SU-DHL-6 (cell line): ENCODE measurements at regions not wholly inside any gene's neighbourhood (a gene's known extent, or its start where the extent isn't known, plus 50 kb on each side); places are given as distances from the start of the nearest gene placed in this dataset.
A peak's percentile ranks its signal among the peaks of the same experiment; 100 is the strongest.

Experiments used
- H2AFZ ChIP-seq: fragments of 200-600 bp; sonication (generic); 2 replicates; pipeline ENCODE4 v1.6.1; 2014; ENCODE audit warnings: low read depth, mild to moderate bottlenecking, moderate library complexity, mixed read lengths, antibody characterized with exemption, low read length; ENCODE audit not compliant: severe bottlenecking
- H3F3A ChIP-seq: fragments of 200-600 bp; shearing (Covaris generic); 2 replicates; pipeline ENCODE4 v1.6.0; 2016; ENCODE audit warnings: antibody characterized with exemption, mild to moderate bottlenecking; ENCODE audit not compliant: insufficient read depth
- H3K27ac ChIP-seq: fragments of 200-600 bp; sonication (generic); 2 replicates; pipeline ENCODE4 v1.5.1; 2016; ENCODE audit warnings: low read depth, mild to moderate bottlenecking, low read length, moderate library complexity, mixed read lengths
- H3K27me3 ChIP-seq: fragments of 200-600 bp; sonication (generic), shearing (Covaris generic); 2 replicates; pipeline ENCODE4 v1.6.0; 2014; ENCODE audit warnings: mild to moderate bottlenecking, low read length
- H3K36me3 ChIP-seq: fragments of 200-600 bp; sonication (generic); 2 replicates; pipeline ENCODE4 v1.6.1; 2014; ENCODE audit warnings: mild to moderate bottlenecking, low read length, mixed read lengths
- H3K4me2 ChIP-seq: fragments of 300-600, 200-600 bp; shearing (Covaris generic), sonication (generic); 2 replicates; pipeline ENCODE4 v1.6.0; 2014; ENCODE audit warnings: low read length, low read depth, mild to moderate bottlenecking; ENCODE audit not compliant: poor library complexity, severe bottlenecking
- H3K4me3 ChIP-seq: fragments of 200-600 bp; sonication (generic); 2 replicates; pipeline ENCODE4 v1.5.1; 2014; ENCODE audit warnings: antibody characterized with exemption, low read length, mild to moderate bottlenecking, mixed read lengths; ENCODE audit not compliant: insufficient read depth, poor library complexity, severe bottlenecking
- H3K79me2 ChIP-seq: fragments of 200-600 bp; sonication (generic); 2 replicates; pipeline ENCODE4 v1.6.1; 2014; ENCODE audit warnings: mild to moderate bottlenecking, low read length, moderate library complexity; ENCODE audit not compliant: insufficient read depth
- H3K9ac ChIP-seq: fragments of 200-600 bp; sonication (generic); 2 replicates; pipeline ENCODE4 v1.7.0; 2014; ENCODE audit warnings: mild to moderate bottlenecking, low read length
- H3K9me2 ChIP-seq: fragments of 200-600 bp; sonication (generic); replicated peaks from 2 replicates; pipeline ENCODE4 v1.6.1; 2014; ENCODE audit warnings: low read length; ENCODE audit not compliant: insufficient read depth
- H3K9me3 ChIP-seq: fragments of 200-600 bp; sonication (generic); 2 replicates; pipeline ENCODE4 v1.6.1; 2014; ENCODE audit warnings: low read length, mixed read lengths; ENCODE audit not compliant: insufficient read depth
- H4K20me1 ChIP-seq: fragments of 200-600 bp; sonication (generic); 2 replicates; pipeline ENCODE4 v1.6.1; 2014; ENCODE audit warnings: low read depth, mild to moderate bottlenecking, antibody characterized with exemption, low read length, moderate library complexity, mixed read lengths
- EZH2phosphoT487 ChIP-seq: fragments of 200-600 bp; sonication (generic), shearing (Covaris generic); conservative IDR thresholded peaks from 2 replicates; pipeline ENCODE4 v1.6.1; 2018; ENCODE audit warnings: mild to moderate bottlenecking, antibody characterized with exemption, low read length, moderate library complexity, mixed read lengths
- TF ChIP-seq, protein P1 (sequence below): fragments of 200-600 bp; sonication (generic); IDR thresholded peaks from one replicate; pipeline ENCODE4 v1.5.1; 2017; ENCODE audit warnings: antibody characterized with exemption, mild to moderate bottlenecking, low read length, moderate library complexity; ENCODE audit not compliant: insufficient read depth, poor library complexity, severe bottlenecking

DNA sequence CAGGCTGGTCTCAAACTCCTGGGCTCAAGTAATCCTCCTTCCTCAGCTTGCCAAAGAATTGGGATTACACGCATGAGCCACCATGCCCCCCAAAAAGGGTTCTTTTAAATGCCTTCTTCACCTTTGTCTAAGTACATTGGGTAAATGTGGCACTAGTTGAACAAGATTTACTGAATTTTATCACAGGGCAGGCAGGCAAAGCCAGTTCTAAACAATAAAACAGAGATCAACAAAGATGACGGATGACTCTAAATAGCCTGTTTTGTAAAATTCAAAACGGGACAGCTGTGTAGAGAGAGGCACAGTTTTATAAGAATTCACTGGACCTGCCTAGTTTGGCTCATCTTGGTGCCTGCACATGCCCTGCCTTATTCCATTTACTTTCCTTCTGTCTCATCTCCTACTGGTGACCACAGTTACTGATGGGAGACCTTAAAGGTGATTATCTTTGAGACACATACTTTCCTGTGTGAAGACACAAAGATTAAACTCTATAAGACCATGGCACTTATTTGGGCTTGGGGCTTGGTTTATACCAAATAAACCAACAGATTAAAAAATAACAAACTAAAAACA is 149.6 kb upstream of the DMRT1 start:
- TF ChIP-seq EZH2phosphoT487 = no peak
- TF ChIP-seq, protein P1, sequence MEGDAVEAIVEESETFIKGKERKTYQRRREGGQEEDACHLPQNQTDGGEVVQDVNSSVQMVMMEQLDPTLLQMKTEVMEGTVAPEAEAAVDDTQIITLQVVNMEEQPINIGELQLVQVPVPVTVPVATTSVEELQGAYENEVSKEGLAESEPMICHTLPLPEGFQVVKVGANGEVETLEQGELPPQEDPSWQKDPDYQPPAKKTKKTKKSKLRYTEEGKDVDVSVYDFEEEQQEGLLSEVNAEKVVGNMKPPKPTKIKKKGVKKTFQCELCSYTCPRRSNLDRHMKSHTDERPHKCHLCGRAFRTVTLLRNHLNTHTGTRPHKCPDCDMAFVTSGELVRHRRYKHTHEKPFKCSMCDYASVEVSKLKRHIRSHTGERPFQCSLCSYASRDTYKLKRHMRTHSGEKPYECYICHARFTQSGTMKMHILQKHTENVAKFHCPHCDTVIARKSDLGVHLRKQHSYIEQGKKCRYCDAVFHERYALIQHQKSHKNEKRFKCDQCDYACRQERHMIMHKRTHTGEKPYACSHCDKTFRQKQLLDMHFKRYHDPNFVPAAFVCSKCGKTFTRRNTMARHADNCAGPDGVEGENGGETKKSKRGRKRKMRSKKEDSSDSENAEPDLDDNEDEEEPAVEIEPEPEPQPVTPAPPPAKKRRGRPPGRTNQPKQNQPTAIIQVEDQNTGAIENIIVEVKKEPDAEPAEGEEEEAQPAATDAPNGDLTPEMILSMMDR = no peak
- Histone ChIP-seq H3K27ac (peak overlapping the region; percentile 85), H3K9ac (no peak overlapping the region), H3K79me2 (peaks cover 30% of the 10 kb centered on the region), H2AFZ (no peak overlapping the region), H4K20me1 (no peaks in the 10 kb centered on the region), H3K9me2 (no peaks in the 10 kb centered on the region), H3K27me3 (no peaks in the 10 kb centered on the region), H3K36me3 (no peaks in the 10 kb centered on the region), H3K4me2 (no peak overlapping the region), H3F3A (peaks cover 19% of the 10 kb centered on the region; the same call in 1 of the 2 replicates), H3K4me3 (no peak overlapping the region), H3K9me3 (no peaks in the 10 kb centered on the region)

DNA sequence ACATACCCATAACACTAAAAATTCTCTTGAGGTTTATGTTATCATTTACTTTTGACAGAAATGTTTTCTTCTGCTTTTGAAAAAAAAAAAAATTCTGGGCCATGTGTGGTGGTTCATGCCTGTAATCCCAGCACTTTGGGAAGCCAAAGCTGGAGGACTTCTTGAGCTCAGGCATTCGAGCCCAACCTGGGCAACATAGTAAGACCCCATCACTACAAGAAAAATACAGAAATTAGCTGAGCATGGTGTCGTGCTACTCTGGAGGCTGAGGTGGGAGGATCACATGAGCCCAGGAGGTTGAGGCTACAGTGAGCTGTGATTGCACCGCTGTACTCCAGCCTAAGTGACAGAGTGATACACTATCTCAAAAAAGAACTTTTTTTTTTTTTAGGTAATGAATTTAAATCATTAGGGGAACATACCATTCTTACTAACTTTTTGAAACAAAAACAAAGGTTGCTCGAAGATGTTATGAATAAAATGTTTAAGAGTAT is 148.8 kb upstream of the DMRT1 start:
- TF ChIP-seq, protein P1 = no peak
- TF ChIP-seq EZH2phosphoT487 = no peak
- no peaks in the 10 kb centered on the region for H3K9me2 ChIP-seq
- H2AFZ ChIP-seq = no peak overlapping the region
- peak overlapping the region; percentile 53 for H3K4me2 ChIP-seq
- H3K9me3 ChIP-seq = no peaks in the 10 kb centered on the region
- H3K9ac ChIP-seq = peak overlapping the region; percentile 38
- peaks cover 19% of the 10 kb centered on the region; the same call in 1 of the 2 replicates for H3F3A ChIP-seq
- peak overlapping the region; percentile 85 for H3K27ac ChIP-seq
- no peaks in the 10 kb centered on the region for H3K36me3 ChIP-seq
- H3K4me3 ChIP-seq = no peak overlapping the region
- H4K20me1 ChIP-seq = no peaks in the 10 kb centered on the region
- no peaks in the 10 kb centered on the region for H3K27me3 ChIP-seq
- peaks cover 32% of the 10 kb centered on the region for H3K79me2 ChIP-seq

DNA sequence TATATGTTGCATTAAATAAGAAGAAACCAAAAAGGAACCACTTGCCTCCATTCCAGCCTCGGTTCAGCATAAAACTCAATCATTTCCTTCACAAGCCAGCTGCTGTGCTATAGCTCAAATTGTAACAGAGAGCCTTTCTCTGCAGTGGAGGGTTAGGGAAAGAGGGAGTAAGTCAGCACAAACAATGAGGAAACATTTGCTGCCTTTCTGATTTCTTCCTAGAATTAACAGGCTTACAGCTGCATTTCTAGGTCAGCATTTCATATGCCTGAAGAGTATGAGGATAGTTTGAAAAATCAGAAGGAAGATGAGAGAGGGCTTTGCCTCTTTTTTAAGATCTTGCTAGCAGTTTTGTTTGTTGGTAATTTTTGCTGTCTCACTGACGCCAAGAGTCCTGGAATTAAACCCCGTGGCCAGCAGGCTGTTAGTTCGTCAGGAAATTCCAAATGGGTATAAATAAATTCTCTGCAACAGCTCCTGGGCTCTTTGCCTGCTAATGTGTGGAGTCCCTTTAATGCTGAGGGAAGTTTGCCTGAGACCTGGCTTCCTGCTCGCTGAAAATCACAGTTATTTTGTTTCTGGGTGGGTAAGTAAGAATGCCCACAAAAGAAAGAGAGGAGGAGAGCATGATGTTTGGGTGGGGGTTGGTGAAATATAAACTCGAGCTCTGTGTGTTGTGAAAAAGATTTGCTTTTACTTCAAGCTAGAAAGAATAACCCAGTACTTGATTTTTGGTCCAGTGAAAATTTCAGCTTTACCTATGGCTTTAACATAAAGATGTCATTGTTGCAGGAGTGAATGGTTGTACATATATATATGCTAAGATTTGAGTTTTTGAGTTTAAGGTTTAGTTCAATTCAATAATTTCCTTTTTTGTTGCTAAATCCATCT is 148.1 kb upstream of the DMRT1 start:
- H3K4me2 ChIP-seq = peak overlapping the region; percentile 53
- peak overlapping the region; percentile 38 for H3K9ac ChIP-seq
- H2AFZ ChIP-seq = no peak overlapping the region
- peak overlapping the region; percentile 85 for H3K27ac ChIP-seq
- H3F3A ChIP-seq = peaks cover 19% of the 10 kb centered on the region; the same call in 1 of the 2 replicates
- H3K9me3 ChIP-seq = no peaks in the 10 kb centered on the region
- no peaks in the 10 kb centered on the region for H3K36me3 ChIP-seq
- H3K4me3 ChIP-seq = no peak overlapping the region
- peaks cover 36% of the 10 kb centered on the region for H3K79me2 ChIP-seq
- no peaks in the 10 kb centered on the region for H4K20me1 ChIP-seq
- TF ChIP-seq, protein P1 = no peak
- no peak for TF ChIP-seq EZH2phosphoT487
- no peaks in the 10 kb centered on the region for H3K27me3 ChIP-seq
- H3K9me2 ChIP-seq = no peaks in the 10 kb centered on the region
